ENCODE measurements at regions not wholly inside any gene's neighbourhood (a gene's known extent, or its start where the extent isn't known, plus 50 kb on each side); places are given as distances from the start of the nearest gene placed in this dataset.

- TF ChIP-seq CTCF (conservative IDR thresholded peaks at IDR 0.05) (no peak), EZH2 (IDR thresholded peaks at IDR 0.05; ENCODE audit: low read depth) (no peak)
Observed at GRCh38 chr3:5692446-5692845, 504.9 kb downstream of the EDEM1 start.
